A673 (cell line): ENCODE measurements at regions not wholly inside any gene's neighbourhood (a gene's known extent, or its start where the extent isn't known, plus 50 kb on each side); places are given as distances from the start of the nearest gene placed in this dataset.

Experiments
- BruUV-seq: library from RNA; stranded (reverse); fragments of 400-500 nt; replicated peaks from 2 replicates; lab custom pipeline; 2021; lab: Mats Ljungman, UMichigan
- CTCF ChIA-PET: fragments of 300-600 bp; sonication (Branson Sonifier 250); formaldehyde crosslinking; loops from one replicate; lab custom pipeline; 2022; ENCODE audit warnings: antibody characterized with exemption; lab: Charles Lee
- POLR2A ChIA-PET: fragments of 300-600 bp; sonication (Branson Sonifier 250); formaldehyde crosslinking; loops from one replicate; lab custom pipeline; 2022; ENCODE audit warnings: antibody characterized with exemption; ENCODE audit not compliant: low non-redundant PET; lab: Charles Lee
- DNase-seq: peaks from one replicate; pipeline ENCODE4 v3.0.0-alpha.2; 2015; ENCODE audit warnings: low spot score
- H3K27ac ChIP-seq: fragments of 200-600 bp; sonication (generic); 2 replicates; pipeline ENCODE4 v1.5.1; 2016; ENCODE audit warnings: mixed run types, low read depth, mild to moderate bottlenecking, mixed read lengths, antibody characterized with exemption, low read length; ENCODE audit not compliant: poor library complexity, severe bottlenecking
- H3K27me3 ChIP-seq: fragments of 200-600 bp; sonication (generic); replicated peaks from 2 replicates; pipeline ENCODE4 v1.6.1; 2017; ENCODE audit warnings: mixed run types, low read depth, mild to moderate bottlenecking, mixed read lengths, antibody characterized with exemption, low read length; ENCODE audit not compliant: insufficient read depth, poor library complexity
- H3K36me3 ChIP-seq: fragments of 200-600 bp; sonication (generic); 2 replicates; pipeline ENCODE4 v1.6.1; 2016; ENCODE audit warnings: mixed run types, mild to moderate bottlenecking, mixed read lengths, antibody characterized with exemption, low read length; ENCODE audit not compliant: insufficient read depth, poor library complexity, severe bottlenecking
- H3K4me1 ChIP-seq: fragments of 200-600 bp; sonication (generic); 2 replicates; pipeline ENCODE4 v1.6.1; 2017; ENCODE audit warnings: mixed run types, mild to moderate bottlenecking, mixed read lengths, antibody characterized with exemption, low read length; ENCODE audit not compliant: insufficient read depth, poor library complexity, severe bottlenecking
- H3K4me3 ChIP-seq: fragments of 200-600 bp; sonication (generic); 2 replicates; pipeline ENCODE4 v1.5.1; 2016; ENCODE audit warnings: low read depth, mixed run types, mild to moderate bottlenecking, mixed read lengths, low read length; ENCODE audit not compliant: poor library complexity, severe bottlenecking
- H3K9me3 ChIP-seq: fragments of 200-600 bp; sonication (generic); 2 replicates; pipeline ENCODE4 v1.6.1; 2016; ENCODE audit warnings: mixed run types, low read depth, mild to moderate bottlenecking, mixed read lengths, antibody characterized with exemption, low read length; ENCODE audit not compliant: poor library complexity, severe bottlenecking
- EZH2 ChIP-seq: fragments of 200-600 bp; sonication (generic); IDR thresholded peaks from 2 replicates; pipeline ENCODE4 v1.6.1; 2017; ENCODE audit warnings: borderline replicate concordance, low read depth, mild to moderate bottlenecking, mixed read lengths, antibody characterized with exemption, low read length; ENCODE audit not compliant: poor library complexity, severe bottlenecking
- intact Hi-C: fragments of 100-400 bp; cut with micrococcal nuclease; formaldehyde crosslinking; loops from one replicate; pipeline ENCODE4 v1.10.0; 2022; ENCODE audit not compliant: unreplicated experiment
- TF ChIP-seq, protein P1 (sequence below): fragments of 300-800, 200-600 bp; sonication (generic); conservative IDR thresholded peaks from 2 replicates; pipeline ENCODE4 v1.5.1; 2017; ENCODE audit warnings: low read depth, mild to moderate bottlenecking, antibody characterized with exemption, low read length, moderate library complexity, mixed read lengths

DNA sequence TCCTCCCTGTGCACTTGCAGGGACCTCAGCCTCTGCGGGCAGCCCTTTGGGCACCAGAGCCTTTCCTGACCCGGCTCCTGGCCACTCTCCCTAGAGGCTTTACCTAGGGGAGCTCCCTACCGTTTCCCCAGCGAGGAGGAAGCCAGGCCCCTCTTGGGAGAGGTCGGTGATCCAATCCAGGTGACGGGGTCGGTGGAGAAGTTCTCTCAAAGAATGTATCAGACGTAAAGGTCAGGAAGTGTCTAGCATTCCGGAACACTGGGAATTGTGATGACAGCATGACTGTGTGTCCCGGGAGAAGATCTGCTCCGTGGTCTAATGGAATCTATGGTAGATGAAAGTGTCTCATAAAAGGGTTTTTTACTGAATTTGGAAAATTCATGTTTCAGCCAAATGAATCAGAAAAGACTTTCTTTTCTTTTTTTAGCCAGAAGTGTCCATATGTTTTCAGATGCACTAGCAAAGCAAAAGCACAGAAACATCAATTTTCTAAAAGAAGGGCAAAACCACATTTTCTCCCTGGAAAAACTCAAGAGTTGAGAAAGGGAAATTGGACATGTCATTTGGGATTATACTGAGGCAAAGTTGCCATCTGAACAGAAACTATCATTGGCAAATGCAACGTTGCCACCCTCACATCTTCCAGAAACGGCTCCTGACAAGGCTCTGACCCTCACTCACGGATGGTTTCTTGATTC is 289.4 kb downstream of the THBS2 start:
- intact Hi-C loops: no loop called here
- Histone ChIP-seq H3K36me3 (no peaks in the 10 kb centered on the region), H3K4me3 (no peak overlapping the region), H3K4me1 (no peaks in the 10 kb centered on the region), H3K27ac (no peak overlapping the region), H3K9me3 (no peaks in the 10 kb centered on the region), H3K27me3 (no peaks in the 10 kb centered on the region)
- POLR2A ChIA-PET: no interaction called here
- no peak for TF ChIP-seq EZH2
- TF ChIP-seq, protein P1, sequence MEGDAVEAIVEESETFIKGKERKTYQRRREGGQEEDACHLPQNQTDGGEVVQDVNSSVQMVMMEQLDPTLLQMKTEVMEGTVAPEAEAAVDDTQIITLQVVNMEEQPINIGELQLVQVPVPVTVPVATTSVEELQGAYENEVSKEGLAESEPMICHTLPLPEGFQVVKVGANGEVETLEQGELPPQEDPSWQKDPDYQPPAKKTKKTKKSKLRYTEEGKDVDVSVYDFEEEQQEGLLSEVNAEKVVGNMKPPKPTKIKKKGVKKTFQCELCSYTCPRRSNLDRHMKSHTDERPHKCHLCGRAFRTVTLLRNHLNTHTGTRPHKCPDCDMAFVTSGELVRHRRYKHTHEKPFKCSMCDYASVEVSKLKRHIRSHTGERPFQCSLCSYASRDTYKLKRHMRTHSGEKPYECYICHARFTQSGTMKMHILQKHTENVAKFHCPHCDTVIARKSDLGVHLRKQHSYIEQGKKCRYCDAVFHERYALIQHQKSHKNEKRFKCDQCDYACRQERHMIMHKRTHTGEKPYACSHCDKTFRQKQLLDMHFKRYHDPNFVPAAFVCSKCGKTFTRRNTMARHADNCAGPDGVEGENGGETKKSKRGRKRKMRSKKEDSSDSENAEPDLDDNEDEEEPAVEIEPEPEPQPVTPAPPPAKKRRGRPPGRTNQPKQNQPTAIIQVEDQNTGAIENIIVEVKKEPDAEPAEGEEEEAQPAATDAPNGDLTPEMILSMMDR: no peak
- no TSS peak for BruUV-seq
- no peak for DNase-seq
- CTCF ChIA-PET: no interaction called here

DNA sequence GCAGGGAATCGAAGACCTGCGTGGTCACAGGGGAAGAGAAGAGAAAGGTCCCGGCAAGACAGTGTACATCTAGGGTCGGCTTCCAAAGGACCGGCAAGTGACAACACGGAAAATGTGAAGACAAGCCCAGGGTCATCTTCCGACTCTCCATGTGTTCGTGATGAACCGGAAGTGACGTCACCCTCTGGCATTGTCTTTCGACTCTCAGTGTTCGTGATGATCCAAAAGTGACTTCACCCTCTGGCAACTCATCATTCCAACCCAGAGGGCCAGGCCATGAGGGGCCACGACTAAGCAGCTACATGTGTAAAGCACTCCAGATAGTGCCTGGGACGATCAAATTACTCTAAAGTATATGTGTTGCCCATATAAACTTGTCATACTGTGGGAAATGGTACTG is 290.8 kb downstream of the THBS2 start:
- Histone ChIP-seq H3K4me3 (no peak overlapping the region), H3K36me3 (no peaks in the 10 kb centered on the region), H3K9me3 (no peaks in the 10 kb centered on the region), H3K27me3 (no peaks in the 10 kb centered on the region), H3K4me1 (no peaks in the 10 kb centered on the region), H3K27ac (no peak overlapping the region)
- DNase-seq: peak; percentile 28
- ChIA-PET POLR2A (no interaction called here), CTCF (no interaction called here)
- intact Hi-C loops: no loop called here
- no TSS peak for BruUV-seq
- TF ChIP-seq, protein P1: no peak
- TF ChIP-seq EZH2: no peak

DNA sequence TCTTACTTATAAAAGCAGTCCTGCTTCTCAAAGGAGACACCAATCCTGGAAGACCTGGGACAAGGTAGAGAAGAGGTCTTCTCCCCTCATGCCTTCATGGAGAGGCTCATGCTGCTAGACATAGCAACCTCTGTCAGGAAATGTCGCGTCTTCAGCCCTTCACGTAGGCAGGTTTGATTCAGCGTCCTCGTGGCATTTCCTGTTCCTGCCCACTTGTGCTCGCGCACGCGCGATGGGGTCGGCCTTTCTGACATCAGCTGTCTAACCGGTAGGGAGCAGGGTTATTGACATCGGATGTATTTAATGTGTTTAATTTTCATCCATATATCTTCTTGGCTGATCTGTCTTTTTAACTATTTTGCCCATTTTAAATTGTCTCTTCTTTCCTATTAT is 292.4 kb downstream of the THBS2 start:
- H3K4me3 ChIP-seq: no peak overlapping the region
- CTCF ChIA-PET: no interaction called here
- POLR2A ChIA-PET: no interaction called here
- peaks cover 3% of the 10 kb centered on the region for H3K27me3 ChIP-seq
- intact Hi-C loops: no loop called here
- BruUV-seq: no TSS peak
- peaks cover 5% of the 10 kb centered on the region for H3K4me1 ChIP-seq
- no peak for DNase-seq
- H3K36me3 ChIP-seq: no peaks in the 10 kb centered on the region
- no peak for TF ChIP-seq EZH2
- TF ChIP-seq, protein P1: no peak
- no peak overlapping the region for H3K27ac ChIP-seq
- H3K9me3 ChIP-seq: no peaks in the 10 kb centered on the region
